SK-N-SH (cell line): ENCODE measurements at regions not wholly inside any gene's neighbourhood (a gene's known extent, or its start where the extent isn't known, plus 50 kb on each side); places are given as distances from the start of the nearest gene placed in this dataset.

Source experiments
- CTCF ChIA-PET: fragments of 300-600, 350-600 bp; formaldehyde crosslinking; extraction: SDS; loops from one replicate; lab custom pipeline; 2021; lab: Yijun Ruan, JAX
- POLR2A ChIA-PET: fragments of 350-600 bp; sonication (Branson Sonifier 250); formaldehyde crosslinking; extraction: SDS; loops from one replicate; lab custom pipeline; 2020; ENCODE audit warnings: antibody characterized with exemption, inconsistent platforms; lab: Yijun Ruan, JAX
- DNase-seq: peaks from one replicate; pipeline ENCODE4 v3.0.0; 2012
- H2AFZ ChIP-seq: fragments of 200-600 bp; sonication (generic); 2 replicates; pipeline ENCODE4 v1.8.1; 2016; ENCODE audit warnings: antibody characterized with exemption, mild to moderate bottlenecking, low read depth
- H3F3A ChIP-seq: fragments of 200-600 bp; sonication (generic); replicated peaks from 2 replicates; pipeline ENCODE3; 2016; ENCODE audit warnings: antibody characterized with exemption, mild to moderate bottlenecking; ENCODE audit not compliant: insufficient read depth
- H3K27ac ChIP-seq, 2 experiments: fragments of 200-500 bp in 1 of 2; fragments of 200-600 bp in 1 of 2; sonication (Bioruptor generic) in 1 of 2; sonication (generic), shearing (Covaris generic) in 1 of 2; 2 replicates each; pipeline versions ENCODE4 v1.5.1 to v1.6.1; 2014 to 2016; ENCODE audit warnings: low read depth in 2 of 2, inconsistent platforms in 1 of 2, low read length in 1 of 2, mild to moderate bottlenecking in 1 of 2, mixed read lengths in 1 of 2
- H3K27me3 ChIP-seq: fragments of 200-600 bp; sonication (generic), shearing (Covaris generic); 2 replicates; pipeline ENCODE4 v1.6.1; 2016; ENCODE audit warnings: mixed run types; ENCODE audit not compliant: insufficient read depth
- H3K36me3 ChIP-seq, 2 experiments: fragments of 200-500 bp in 1 of 2; fragments of 200-600 bp in 1 of 2; sonication (Bioruptor generic) in 1 of 2; sonication (generic) in 1 of 2; replicated peaks in 1 of 2; 2 replicates each; pipeline versions ENCODE3 to v1.5.1; 2014 to 2016; ENCODE audit warnings: low read length in 1 of 2, mild to moderate bottlenecking in 1 of 2; ENCODE audit not compliant: insufficient read depth in 2 of 2, control insufficient read depth in 1 of 2
- H3K4me1 ChIP-seq, 2 experiments: fragments of 200-500 bp in 1 of 2; fragments of 200-600 bp in 1 of 2; sonication (Bioruptor generic) in 1 of 2; sonication (generic), shearing (Covaris generic) in 1 of 2; 2 replicates each; pipeline versions ENCODE4 v1.5.1 to v1.6.1; 2014 to 2016; ENCODE audit warnings: low read depth in 1 of 2, low read length in 1 of 2, mixed run types in 1 of 2; ENCODE audit not compliant: insufficient read depth in 2 of 2, control insufficient read depth in 1 of 2
- H3K4me2 ChIP-seq: fragments of 200-600 bp; sonication (generic), shearing (Covaris generic); 2 replicates; pipeline ENCODE4 v1.6.1; 2017; ENCODE audit warnings: mixed run types
- H3K4me3 ChIP-seq, 2 experiments: fragments of 200-500 bp in 1 of 2; fragments of 200-600 bp in 1 of 2; sonication (Bioruptor generic) in 1 of 2; sonication (generic), shearing (Covaris generic) in 1 of 2; 2 replicates each; pipeline versions ENCODE4 v1.5.1 to v1.8.1; 2014 to 2016; ENCODE audit warnings: low read depth in 2 of 2, inconsistent platforms in 1 of 2, low read length in 1 of 2, mild to moderate bottlenecking in 1 of 2, mixed read lengths in 1 of 2, moderate library complexity in 1 of 2
- H3K79me2 ChIP-seq: fragments of 200-600 bp; sonication (generic); 2 replicates; pipeline ENCODE4 v1.8.1; 2017; ENCODE audit warnings: mild to moderate bottlenecking; ENCODE audit not compliant: insufficient read depth
- H3K9ac ChIP-seq: fragments of 200-600 bp; sonication (generic); 2 replicates; pipeline ENCODE4 v1.6.1; 2017; ENCODE audit warnings: mixed run types
- H3K9me2 ChIP-seq: fragments of 200-600 bp; sonication (generic); 2 replicates; pipeline ENCODE4 v1.6.1; 2017; ENCODE audit warnings: mixed run types
- H3K9me3 ChIP-seq: fragments of 200-600 bp; sonication (generic); 2 replicates; pipeline ENCODE4 v1.6.1; 2017; ENCODE audit warnings: mixed run types, mild to moderate bottlenecking, moderate library complexity
- H4K20me1 ChIP-seq: fragments of 200-600 bp; sonication (generic); 2 replicates; pipeline ENCODE4 v1.6.1; 2017; ENCODE audit warnings: mild to moderate bottlenecking, mixed run types; ENCODE audit not compliant: insufficient read depth
- CHD2 ChIP-seq: fragments of 150-350 bp; IDR thresholded peaks from 2 replicates; pipeline ENCODE4 v1.6.1; 2018; ENCODE audit warnings: low read length; ENCODE audit not compliant: partially characterized antibody
- ELF1 ChIP-seq: IDR thresholded peaks from 2 replicates; pipeline ENCODE4 v1.4.0; 2012
- FOXM1 ChIP-seq: IDR thresholded peaks from 2 replicates; pipeline ENCODE4 v1.4.0; 2012; ENCODE audit warnings: low read depth, mild to moderate bottlenecking
- GATA2 ChIP-seq: sonication (generic); formaldehyde crosslinking; IDR thresholded peaks from 2 replicates; pipeline ENCODE4 v1.5.0; 2020; ENCODE audit warnings: mild to moderate bottlenecking, missing genetic modification reagents
- NFIC ChIP-seq: IDR thresholded peaks from 2 replicates; pipeline ENCODE4 v1.4.0; 2012; ENCODE audit warnings: borderline replicate concordance
- POLR2AphosphoS5 ChIP-seq: IDR thresholded peaks from 2 replicates; pipeline ENCODE4 v1.6.1; 2012; ENCODE audit warnings: low read depth, low read length
- RCOR1 ChIP-seq: fragments of 150-350 bp; IDR thresholded peaks from 2 replicates; pipeline ENCODE4 v1.6.1; 2017; ENCODE audit warnings: antibody characterized with exemption, low read length
- RFX5 ChIP-seq: IDR thresholded peaks from 2 replicates; pipeline ENCODE4 v1.6.1; 2012; ENCODE audit warnings: mild to moderate bottlenecking, improper control_type of control experiment, low read length
- RXRA ChIP-seq: IDR thresholded peaks from 2 replicates; pipeline ENCODE4 v1.4.0; 2012; ENCODE audit warnings: low read depth, mild to moderate bottlenecking, borderline replicate concordance
- SIN3A ChIP-seq: IDR thresholded peaks from 2 replicates; pipeline ENCODE4 v1.6.1; 2012; ENCODE audit warnings: low read depth, mild to moderate bottlenecking, low read length, moderate library complexity, borderline replicate concordance
- TAF1 ChIP-seq: IDR thresholded peaks from 2 replicates; pipeline ENCODE4 v1.6.1; 2012; ENCODE audit warnings: low read depth, mild to moderate bottlenecking, low read length, moderate library complexity, borderline replicate concordance
- TCF12 ChIP-seq: IDR thresholded peaks from 2 replicates; pipeline ENCODE4 v1.4.0; 2012
- WGBS: methylation state at CpG from one replicate; pipeline ENCODE4 v1.1.6; 2017; ENCODE audit warnings: low lambda C conversion rate; 5-methylcytosine and 5-hydroxymethylcytosine counted together
- TF ChIP-seq, protein P1 (sequence below): IDR thresholded peaks from 2 replicates; pipeline ENCODE4 v1.6.1; 2012; ENCODE audit warnings: mild to moderate bottlenecking, low read depth, low read length, moderate library complexity
- TF ChIP-seq, protein P2 (sequence below): IDR thresholded peaks from 2 replicates; pipeline ENCODE4 v1.4.0; 2012; ENCODE audit warnings: low read depth
- TF ChIP-seq, protein P3 (sequence below): IDR thresholded peaks from 2 replicates; pipeline ENCODE4; 2012
- TF ChIP-seq, protein P4 (sequence below): fragments of 150-350 bp; IDR thresholded peaks from 2 replicates; pipeline ENCODE4 v1.6.1; 2016; ENCODE audit warnings: mild to moderate bottlenecking, low read depth, low read length
- TF ChIP-seq, protein P5 (sequence below): IDR thresholded peaks from 2 replicates; pipeline ENCODE4 v1.4.0; 2012; ENCODE audit warnings: low read depth, borderline replicate concordance

DNA sequence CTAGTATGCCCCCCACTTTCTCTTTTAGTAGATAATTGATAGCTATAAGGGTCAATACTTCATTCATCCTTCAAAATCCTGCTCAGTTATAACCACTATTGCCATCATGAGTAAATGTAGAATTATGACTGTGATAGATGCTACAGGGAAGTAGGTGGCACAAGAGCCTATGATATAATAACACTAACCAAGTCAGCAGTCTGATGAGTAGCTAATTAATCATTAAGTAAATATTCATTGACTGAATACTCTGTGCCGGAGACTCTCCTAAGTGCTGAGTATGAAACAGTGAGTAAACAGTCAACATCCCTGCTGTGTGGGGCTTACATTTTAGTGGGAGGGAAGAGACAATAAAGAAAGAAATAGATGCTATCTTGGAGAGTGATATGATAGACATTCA, 430.3 kb upstream of the ZNF462 start:
- ChIA-PET CTCF (no interaction called here), POLR2A (no interaction called here)
- 43% methylated on average over 1 of the region's 1 CpG for WGBS
- Histone ChIP-seq H3K9me3 (no peaks in the 10 kb centered on the region), H3K4me1 (no peaks in the 10 kb centered on the region), H3K27me3 (no peaks in the 10 kb centered on the region), H3K4me3 (no peak overlapping the region), H4K20me1 (no peaks in the 10 kb centered on the region), H3K27ac (no peak overlapping the region), H3K9me2 (no peaks in the 10 kb centered on the region), H2AFZ (no peak overlapping the region), H3K79me2 (no peaks in the 10 kb centered on the region), H3K9ac (no peak overlapping the region), H3F3A (no peaks in the 10 kb centered on the region), H3K4me2 (no peak overlapping the region), H3K36me3 (no peaks in the 10 kb centered on the region)
- no peak for DNase-seq
- TF ChIP-seq, protein P1, sequence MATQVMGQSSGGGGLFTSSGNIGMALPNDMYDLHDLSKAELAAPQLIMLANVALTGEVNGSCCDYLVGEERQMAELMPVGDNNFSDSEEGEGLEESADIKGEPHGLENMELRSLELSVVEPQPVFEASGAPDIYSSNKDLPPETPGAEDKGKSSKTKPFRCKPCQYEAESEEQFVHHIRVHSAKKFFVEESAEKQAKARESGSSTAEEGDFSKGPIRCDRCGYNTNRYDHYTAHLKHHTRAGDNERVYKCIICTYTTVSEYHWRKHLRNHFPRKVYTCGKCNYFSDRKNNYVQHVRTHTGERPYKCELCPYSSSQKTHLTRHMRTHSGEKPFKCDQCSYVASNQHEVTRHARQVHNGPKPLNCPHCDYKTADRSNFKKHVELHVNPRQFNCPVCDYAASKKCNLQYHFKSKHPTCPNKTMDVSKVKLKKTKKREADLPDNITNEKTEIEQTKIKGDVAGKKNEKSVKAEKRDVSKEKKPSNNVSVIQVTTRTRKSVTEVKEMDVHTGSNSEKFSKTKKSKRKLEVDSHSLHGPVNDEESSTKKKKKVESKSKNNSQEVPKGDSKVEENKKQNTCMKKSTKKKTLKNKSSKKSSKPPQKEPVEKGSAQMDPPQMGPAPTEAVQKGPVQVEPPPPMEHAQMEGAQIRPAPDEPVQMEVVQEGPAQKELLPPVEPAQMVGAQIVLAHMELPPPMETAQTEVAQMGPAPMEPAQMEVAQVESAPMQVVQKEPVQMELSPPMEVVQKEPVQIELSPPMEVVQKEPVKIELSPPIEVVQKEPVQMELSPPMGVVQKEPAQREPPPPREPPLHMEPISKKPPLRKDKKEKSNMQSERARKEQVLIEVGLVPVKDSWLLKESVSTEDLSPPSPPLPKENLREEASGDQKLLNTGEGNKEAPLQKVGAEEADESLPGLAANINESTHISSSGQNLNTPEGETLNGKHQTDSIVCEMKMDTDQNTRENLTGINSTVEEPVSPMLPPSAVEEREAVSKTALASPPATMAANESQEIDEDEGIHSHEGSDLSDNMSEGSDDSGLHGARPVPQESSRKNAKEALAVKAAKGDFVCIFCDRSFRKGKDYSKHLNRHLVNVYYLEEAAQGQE: no peak
- TF ChIP-seq, protein P2, sequence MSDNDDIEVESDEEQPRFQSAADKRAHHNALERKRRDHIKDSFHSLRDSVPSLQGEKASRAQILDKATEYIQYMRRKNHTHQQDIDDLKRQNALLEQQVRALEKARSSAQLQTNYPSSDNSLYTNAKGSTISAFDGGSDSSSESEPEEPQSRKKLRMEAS: no peak
- TF ChIP-seq POLR2AphosphoS5 (no peak), GATA2 (CRISPR knock-in tag) (no peak), FOXM1 (no peak), NFIC (no peak)

DNA sequence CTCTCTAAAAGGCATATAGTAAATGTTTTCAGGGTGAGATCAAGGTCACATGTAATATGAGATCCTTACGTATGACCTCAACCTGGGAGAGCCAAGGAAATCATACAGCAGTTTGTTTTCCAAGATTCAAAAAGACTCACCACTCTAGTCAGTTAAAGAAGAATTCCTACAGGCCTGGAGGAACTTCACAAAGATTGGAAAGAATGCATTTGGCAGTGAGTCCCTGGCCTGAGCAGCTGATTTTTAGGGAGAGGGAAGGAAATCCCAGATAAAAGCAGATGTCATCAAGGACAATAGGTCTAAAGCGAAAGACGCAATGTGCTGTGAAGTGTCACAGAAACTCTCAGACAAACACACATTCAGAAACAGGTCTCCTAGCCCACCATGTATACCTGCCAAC, 424.0 kb upstream of the ZNF462 start:
- no peaks in the 10 kb centered on the region for H3K4me1 ChIP-seq
- H3K79me2 ChIP-seq: no peaks in the 10 kb centered on the region
- H3K4me2 ChIP-seq: no peak overlapping the region
- H4K20me1 ChIP-seq: no peaks in the 10 kb centered on the region
- H3K4me3 ChIP-seq: no peak overlapping the region
- CTCF ChIA-PET: no interaction called here
- no peak overlapping the region for H3K27ac ChIP-seq
- POLR2A ChIA-PET: no interaction called here
- WGBS: 66% methylated on average over 3 of the region's 3 CpGs
- no peak overlapping the region for H2AFZ ChIP-seq
- no peaks in the 10 kb centered on the region for H3K9me3 ChIP-seq
- H3K9me2 ChIP-seq: no peaks in the 10 kb centered on the region; the same call in 1 of the 2 replicates
- no peak for DNase-seq
- H3K27me3 ChIP-seq: no peaks in the 10 kb centered on the region
- no peak overlapping the region for H3K9ac ChIP-seq
- no peaks in the 10 kb centered on the region for H3K36me3 ChIP-seq
- no peaks in the 10 kb centered on the region for H3F3A ChIP-seq
- TF ChIP-seq, protein P2: no peak
- TF ChIP-seq RFX5: no peak
- TF ChIP-seq, protein P3, sequence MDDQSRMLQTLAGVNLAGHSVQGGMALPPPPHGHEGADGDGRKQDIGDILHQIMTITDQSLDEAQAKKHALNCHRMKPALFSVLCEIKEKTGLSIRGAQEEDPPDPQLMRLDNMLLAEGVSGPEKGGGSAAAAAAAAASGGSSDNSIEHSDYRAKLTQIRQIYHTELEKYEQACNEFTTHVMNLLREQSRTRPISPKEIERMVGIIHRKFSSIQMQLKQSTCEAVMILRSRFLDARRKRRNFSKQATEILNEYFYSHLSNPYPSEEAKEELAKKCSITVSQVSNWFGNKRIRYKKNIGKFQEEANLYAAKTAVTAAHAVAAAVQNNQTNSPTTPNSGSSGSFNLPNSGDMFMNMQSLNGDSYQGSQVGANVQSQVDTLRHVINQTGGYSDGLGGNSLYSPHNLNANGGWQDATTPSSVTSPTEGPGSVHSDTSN: no peak
- TF ChIP-seq, protein P4, sequence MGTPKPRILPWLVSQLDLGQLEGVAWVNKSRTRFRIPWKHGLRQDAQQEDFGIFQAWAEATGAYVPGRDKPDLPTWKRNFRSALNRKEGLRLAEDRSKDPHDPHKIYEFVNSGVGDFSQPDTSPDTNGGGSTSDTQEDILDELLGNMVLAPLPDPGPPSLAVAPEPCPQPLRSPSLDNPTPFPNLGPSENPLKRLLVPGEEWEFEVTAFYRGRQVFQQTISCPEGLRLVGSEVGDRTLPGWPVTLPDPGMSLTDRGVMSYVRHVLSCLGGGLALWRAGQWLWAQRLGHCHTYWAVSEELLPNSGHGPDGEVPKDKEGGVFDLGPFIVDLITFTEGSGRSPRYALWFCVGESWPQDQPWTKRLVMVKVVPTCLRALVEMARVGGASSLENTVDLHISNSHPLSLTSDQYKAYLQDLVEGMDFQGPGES: no peak
- TF ChIP-seq RXRA: no peak
- TF ChIP-seq, protein P5, sequence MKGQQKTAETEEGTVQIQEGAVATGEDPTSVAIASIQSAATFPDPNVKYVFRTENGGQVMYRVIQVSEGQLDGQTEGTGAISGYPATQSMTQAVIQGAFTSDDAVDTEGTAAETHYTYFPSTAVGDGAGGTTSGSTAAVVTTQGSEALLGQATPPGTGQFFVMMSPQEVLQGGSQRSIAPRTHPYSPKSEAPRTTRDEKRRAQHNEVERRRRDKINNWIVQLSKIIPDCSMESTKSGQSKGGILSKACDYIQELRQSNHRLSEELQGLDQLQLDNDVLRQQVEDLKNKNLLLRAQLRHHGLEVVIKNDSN: no peak
- no peak for TF ChIP-seq RCOR1
- no peak for TF ChIP-seq POLR2AphosphoS5
- no peak for TF ChIP-seq CHD2
- no peak for TF ChIP-seq FOXM1
- TF ChIP-seq SIN3A: no peak
- TF ChIP-seq TCF12: no peak
- TF ChIP-seq, protein P1: no peak
- TF ChIP-seq ELF1: no peak
- TF ChIP-seq NFIC: no peak
- TF ChIP-seq TAF1: no peak
